Islet precursor cell (in vitro differentiated cells): ENCODE measurements at regions not wholly inside any gene's neighbourhood (a gene's known extent, or its start where the extent isn't known, plus 50 kb on each side); places are given as distances from the start of the nearest gene placed in this dataset.
"Not testable (repeated sequence)": the region's sequence is repeated elsewhere in the genome, so short reads cannot be mapped to it uniquely, and the experiment has no call there.

ENCODE experiments used
- DNase-seq: peaks from one replicate; pipeline ENCODE4 v3.0.0-alpha.2; 2018

- no peak for DNase-seq
Observed at GRCh38 chr9:28378231-28378630, 805.0 kb upstream of the C9orf72 start.

- DNase-seq, result no peak
Observed at GRCh38 chr9:28379082-28379481, 805.8 kb upstream of the C9orf72 start.

DNA sequence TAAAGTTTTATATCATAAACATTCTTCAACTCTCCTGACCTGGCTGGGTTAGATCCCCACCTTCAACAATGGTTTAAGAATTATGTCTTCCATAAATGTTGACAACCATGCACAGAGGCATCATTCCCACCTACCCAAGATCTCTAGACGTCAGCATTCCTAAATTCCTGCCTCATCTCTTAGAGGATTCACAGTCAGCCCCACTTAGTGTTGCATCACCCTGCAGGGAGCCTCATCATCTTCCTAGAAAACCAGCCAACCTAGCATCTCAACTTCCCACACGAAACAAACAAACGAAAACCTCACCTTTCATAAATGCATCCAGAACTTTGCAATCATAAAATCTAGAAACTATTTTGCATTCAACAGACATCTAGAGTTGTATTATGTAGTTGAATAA is 816.1 kb upstream of the C9orf72 start:
- no peak for DNase-seq

DNA sequence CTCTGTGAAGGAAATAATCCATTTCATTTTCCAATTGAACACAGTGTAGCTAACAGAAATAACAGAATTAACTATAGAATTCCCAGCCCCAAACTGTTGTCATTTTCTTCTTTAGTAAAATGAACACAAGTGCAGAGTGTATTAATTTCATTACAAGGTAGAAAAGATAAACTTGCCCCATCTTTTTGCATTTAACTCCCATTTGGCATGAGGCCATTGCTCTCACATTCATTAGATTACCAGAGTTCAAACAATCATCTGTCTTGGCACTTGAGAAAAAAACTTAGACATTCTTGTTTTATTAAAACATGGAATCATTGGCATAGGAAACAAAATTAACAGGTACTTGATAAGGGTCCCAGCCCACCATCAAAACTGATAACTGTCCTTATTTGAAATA is 821.5 kb upstream of the C9orf72 start:
- no peak for DNase-seq

DNA sequence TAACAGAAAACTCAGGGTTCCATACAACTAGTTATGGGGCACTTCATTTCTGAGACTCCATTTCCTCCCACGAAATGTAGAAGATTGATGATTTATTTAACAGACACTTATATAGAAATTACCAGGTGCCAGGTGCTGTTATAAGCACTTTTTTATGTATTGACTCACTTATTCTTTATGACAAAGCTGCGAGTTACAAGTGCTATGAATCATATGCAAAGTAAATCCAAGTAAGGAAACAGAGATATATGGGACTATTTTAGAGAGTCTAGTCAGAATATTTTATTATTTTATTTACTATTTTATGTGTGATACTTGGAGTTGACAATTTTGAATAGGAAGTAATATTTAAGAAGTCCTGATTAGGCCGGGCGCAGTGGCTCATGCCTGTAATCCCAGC is 822.8 kb upstream of the C9orf72 start:
- DNase-seq, result no peak

DNA sequence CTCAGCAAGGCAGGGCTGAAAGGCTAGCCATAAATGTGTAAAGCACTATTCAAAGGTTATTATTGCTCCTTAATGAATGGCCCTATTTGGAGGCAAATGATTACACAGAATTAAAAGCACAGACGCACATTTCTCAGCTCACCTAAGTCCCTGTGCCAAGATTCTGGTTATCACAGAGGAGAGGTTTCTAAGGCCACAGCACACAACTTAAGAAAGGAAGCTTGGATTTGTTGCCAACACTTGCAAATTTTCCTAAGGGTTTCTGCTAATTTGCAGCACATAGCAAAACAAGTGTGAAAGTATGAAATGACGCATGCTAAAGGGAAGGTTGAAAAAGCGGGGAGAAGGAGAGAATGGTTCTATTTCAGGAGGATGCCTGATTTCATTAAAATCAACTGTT is 834.1 kb upstream of the C9orf72 start:
- DNase-seq, result no peak

DNA sequence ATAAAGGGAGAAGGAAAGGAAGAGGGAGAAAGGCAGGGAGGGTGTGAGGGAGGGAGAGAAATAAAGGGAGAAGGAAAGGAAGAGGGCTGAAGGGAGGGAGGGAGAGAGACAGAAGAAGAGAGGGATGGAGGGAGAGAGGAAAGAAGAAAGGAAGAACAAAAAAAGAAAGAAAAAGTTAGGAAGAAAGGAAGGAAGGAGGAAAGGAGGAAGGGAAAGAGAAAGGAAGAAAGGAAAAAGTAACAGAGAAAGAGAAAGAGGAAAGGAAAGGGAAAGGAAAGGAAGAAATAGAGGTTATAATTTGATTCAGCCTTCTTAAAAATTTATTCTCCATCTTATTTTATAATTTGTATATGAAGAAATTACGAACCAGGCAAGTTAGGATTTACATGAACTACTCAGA is 836.6 kb upstream of the C9orf72 start:
- no peak for DNase-seq

DNA sequence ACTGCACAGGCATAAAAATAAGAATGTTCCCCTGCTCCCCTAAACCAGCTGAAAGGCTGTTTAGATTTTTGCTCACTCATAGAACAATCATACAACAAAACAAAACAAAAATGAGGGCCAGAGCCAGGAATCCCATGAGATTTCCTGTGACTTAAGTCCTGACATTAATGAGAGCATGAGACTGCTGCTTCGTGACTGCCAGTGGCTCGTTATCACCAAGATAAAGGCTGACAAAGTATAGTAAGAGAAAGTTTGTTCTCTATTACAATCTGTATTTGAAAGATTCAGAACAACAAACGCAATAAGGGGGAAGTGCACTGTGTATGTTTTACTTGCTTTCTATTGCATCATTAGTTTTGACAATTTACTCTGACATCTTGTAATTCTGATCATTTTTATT is 837.1 kb upstream of the C9orf72 start:
- no peak for DNase-seq

- no peak for DNase-seq
Observed at GRCh38 chr9:28413471-28413870, 840.2 kb upstream of the C9orf72 start.

- no peak for DNase-seq
Observed at GRCh38 chr9:28423255-28423654, 850.0 kb upstream of the C9orf72 start.

GRCh38 chr9:28435456-28435855 is 862.2 kb upstream of the C9orf72 start:
- DNase-seq, result no peak

GRCh38 chr9:28439688-28440087 is 866.4 kb upstream of the C9orf72 start:
- no peak for DNase-seq

DNA sequence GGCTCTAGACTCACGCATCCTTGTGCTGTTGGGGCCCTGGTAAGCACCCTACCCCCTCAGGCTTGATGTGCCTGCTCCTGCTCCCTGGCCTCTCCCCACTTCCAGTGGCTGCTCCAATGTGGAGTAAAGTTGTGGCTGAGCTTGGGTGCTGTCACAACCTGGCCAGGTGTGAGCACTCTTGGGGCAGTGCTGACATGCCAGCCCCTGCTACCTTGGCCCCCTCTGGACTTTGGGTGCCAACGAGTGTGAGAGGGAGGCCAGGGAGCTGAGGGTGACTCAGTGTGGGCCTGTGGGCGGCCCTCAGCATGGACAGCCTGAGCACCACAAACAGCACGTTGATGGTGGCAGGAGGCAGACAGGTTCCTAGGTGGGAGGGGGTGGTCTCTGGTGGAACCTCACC is 870.2 kb upstream of the C9orf72 start:
- no peak for DNase-seq

DNA sequence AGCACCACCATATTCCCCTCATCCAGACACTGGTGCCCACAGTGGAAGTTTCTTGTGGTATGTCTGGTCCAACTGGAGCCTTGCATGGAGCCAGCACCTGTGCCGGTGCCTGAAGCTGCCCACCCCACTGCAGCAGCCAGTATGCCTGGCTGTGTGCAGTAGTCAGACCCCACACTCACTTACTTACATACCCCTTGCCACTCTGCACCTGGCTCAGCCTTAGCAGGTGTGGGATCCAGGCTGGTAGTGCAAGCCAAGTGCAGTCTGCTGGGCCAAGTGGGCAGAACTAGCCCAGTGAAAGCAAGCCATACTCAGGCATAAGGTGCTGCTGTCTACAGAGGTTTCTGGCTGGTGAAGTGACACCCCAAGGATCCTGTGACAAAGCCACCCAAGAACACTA is 871.4 kb upstream of the C9orf72 start:
- no peak for DNase-seq

GRCh38 chr9:28445211-28445610 is 871.9 kb upstream of the C9orf72 start:
- no peak for DNase-seq

GRCh38 chr9:28453918-28454317 is 880.6 kb upstream of the C9orf72 start:
- no peak for DNase-seq

GRCh38 chr9:28456861-28457260 is 883.6 kb upstream of the C9orf72 start:
- DNase-seq, result no peak

- DNase-seq, result no peak
Observed at GRCh38 chr9:28464481-28465216, 891.4 kb upstream of the C9orf72 start.

DNA sequence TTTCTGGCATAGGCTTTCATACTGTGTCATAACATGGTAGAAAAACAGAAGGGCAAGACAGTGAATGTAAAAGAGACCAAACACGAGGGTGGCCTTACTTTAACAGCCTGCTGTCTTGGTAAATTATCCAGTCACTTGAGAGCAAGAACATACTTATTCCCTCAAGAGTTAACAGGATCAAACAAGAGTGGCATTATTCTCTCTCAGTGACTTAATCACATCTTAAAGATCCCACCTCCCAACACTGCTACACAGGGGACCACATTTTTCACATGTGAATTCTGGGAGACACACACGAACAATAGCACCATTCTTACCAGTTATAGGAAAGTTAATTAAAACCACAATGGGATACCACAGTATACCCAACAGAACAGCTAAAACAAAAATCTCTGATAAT is 898.0 kb upstream of the C9orf72 start:
- DNase-seq, result no peak

DNA sequence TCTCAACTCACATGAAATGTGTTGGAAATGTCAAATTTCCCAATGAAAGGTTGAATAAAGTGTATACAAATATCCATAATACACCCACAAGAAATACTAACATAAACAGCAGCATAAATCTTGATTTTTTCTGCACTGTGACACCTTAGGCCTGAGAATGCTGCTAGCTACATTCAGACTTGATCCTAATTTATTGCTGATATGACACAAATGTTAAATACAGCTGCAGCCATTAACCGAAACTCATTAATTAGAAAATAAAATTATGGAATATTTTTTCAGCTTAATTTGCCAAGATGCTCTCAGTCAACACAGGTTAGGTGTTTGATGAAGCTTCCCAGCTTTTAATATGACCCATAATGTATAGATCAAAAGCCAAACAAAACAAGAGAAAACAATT is 914.3 kb upstream of the C9orf72 start:
- no peak for DNase-seq

- DNase-seq, result no peak
Observed at GRCh38 chr9:28491121-28491520, 917.8 kb upstream of the C9orf72 start.

- not testable (repeated sequence) for DNase-seq
Observed at GRCh38 chr9:28498168-28498567, 924.9 kb upstream of the C9orf72 start.

GRCh38 chr9:28502189-28502588 is 928.9 kb upstream of the C9orf72 start:
- no peak for DNase-seq

DNA sequence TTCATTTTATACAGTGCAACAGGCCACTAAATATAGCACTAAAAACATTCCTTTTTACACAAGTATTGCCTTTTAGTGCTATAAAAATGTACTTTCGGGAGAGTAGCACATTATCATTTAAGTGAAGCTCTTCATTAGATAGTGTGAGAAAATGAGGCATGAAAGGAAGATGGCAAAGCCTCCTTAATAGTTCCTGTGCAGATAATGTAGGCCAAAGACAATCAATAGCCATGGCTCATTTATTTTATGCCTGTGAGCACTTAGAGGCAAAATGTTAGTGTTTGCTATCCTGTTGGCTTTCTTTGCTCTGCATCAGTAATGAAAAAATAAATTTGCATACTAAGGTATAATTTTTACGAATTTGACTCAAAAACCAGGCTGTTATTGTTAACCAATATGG is 929.5 kb upstream of the C9orf72 start:
- DNase-seq, result no peak

DNA sequence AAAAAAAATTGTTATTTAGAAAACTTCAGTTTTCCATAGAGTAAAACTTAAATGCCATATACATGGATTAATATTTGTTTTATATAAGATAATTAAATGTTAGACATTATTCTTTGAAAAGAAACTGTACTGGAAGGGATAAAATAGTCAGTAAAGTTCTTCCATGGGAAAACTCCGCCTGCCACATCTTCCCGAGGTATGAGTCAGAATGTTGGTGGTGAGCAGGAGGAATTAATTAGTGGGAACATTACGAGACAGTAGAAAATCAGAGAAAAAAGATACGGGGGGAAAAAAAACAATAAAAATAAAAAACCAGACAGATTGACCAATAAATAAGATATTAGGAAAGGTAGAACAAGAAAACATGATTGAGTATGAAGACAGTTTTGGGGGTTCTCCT is 930.3 kb upstream of the C9orf72 start:
- DNase-seq, result no peak

DNA sequence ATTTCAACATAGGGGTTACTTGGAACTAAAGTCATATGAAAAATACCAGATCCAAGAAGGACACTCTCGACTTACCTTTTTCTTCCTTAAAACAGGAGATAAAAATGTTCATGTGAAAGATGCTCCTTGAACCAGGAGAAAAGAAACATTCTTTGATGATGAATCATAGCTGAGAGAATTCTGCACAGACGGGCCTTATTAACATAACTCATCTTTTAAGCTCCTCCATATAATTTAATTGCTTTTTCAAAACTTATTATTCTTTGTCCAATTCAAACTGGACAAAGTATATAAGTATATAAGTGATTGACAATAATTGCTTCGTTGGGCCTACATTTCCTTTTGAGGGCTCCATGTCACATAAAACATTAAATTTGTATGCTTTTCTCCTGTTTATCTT is 945.2 kb upstream of the C9orf72 start:
- DNase-seq, result no peak
